SU-DHL-6 (cell line): ENCODE measurements at regions not wholly inside any gene's neighbourhood (a gene's known extent, or its start where the extent isn't known, plus 50 kb on each side); places are given as distances from the start of the nearest gene placed in this dataset.

Experiments used
- H2AFZ ChIP-seq: fragments of 200-600 bp; sonication (generic); 2 replicates; pipeline ENCODE4 v1.6.1; 2014; ENCODE audit warnings: low read depth, mild to moderate bottlenecking, moderate library complexity, mixed read lengths, antibody characterized with exemption, low read length; ENCODE audit not compliant: severe bottlenecking
- H3F3A ChIP-seq: fragments of 200-600 bp; shearing (Covaris generic); 2 replicates; pipeline ENCODE4 v1.6.0; 2016; ENCODE audit warnings: antibody characterized with exemption, mild to moderate bottlenecking; ENCODE audit not compliant: insufficient read depth
- H3K27ac ChIP-seq: fragments of 200-600 bp; sonication (generic); 2 replicates; pipeline ENCODE4 v1.5.1; 2016; ENCODE audit warnings: low read depth, mild to moderate bottlenecking, low read length, moderate library complexity, mixed read lengths
- H3K27me3 ChIP-seq: fragments of 200-600 bp; sonication (generic), shearing (Covaris generic); 2 replicates; pipeline ENCODE4 v1.6.0; 2014; ENCODE audit warnings: mild to moderate bottlenecking, low read length
- H3K36me3 ChIP-seq: fragments of 200-600 bp; sonication (generic); 2 replicates; pipeline ENCODE4 v1.6.1; 2014; ENCODE audit warnings: mild to moderate bottlenecking, low read length, mixed read lengths
- H3K4me2 ChIP-seq: fragments of 300-600, 200-600 bp; shearing (Covaris generic), sonication (generic); 2 replicates; pipeline ENCODE4 v1.6.0; 2014; ENCODE audit warnings: low read length, low read depth, mild to moderate bottlenecking; ENCODE audit not compliant: poor library complexity, severe bottlenecking
- H3K4me3 ChIP-seq: fragments of 200-600 bp; sonication (generic); 2 replicates; pipeline ENCODE4 v1.5.1; 2014; ENCODE audit warnings: antibody characterized with exemption, low read length, mild to moderate bottlenecking, mixed read lengths; ENCODE audit not compliant: insufficient read depth, poor library complexity, severe bottlenecking
- H3K79me2 ChIP-seq: fragments of 200-600 bp; sonication (generic); 2 replicates; pipeline ENCODE4 v1.6.1; 2014; ENCODE audit warnings: mild to moderate bottlenecking, low read length, moderate library complexity; ENCODE audit not compliant: insufficient read depth
- H3K9ac ChIP-seq: fragments of 200-600 bp; sonication (generic); 2 replicates; pipeline ENCODE4 v1.7.0; 2014; ENCODE audit warnings: mild to moderate bottlenecking, low read length
- H3K9me2 ChIP-seq: fragments of 200-600 bp; sonication (generic); replicated peaks from 2 replicates; pipeline ENCODE4 v1.6.1; 2014; ENCODE audit warnings: low read length; ENCODE audit not compliant: insufficient read depth
- H3K9me3 ChIP-seq: fragments of 200-600 bp; sonication (generic); 2 replicates; pipeline ENCODE4 v1.6.1; 2014; ENCODE audit warnings: low read length, mixed read lengths; ENCODE audit not compliant: insufficient read depth
- H4K20me1 ChIP-seq: fragments of 200-600 bp; sonication (generic); 2 replicates; pipeline ENCODE4 v1.6.1; 2014; ENCODE audit warnings: low read depth, mild to moderate bottlenecking, antibody characterized with exemption, low read length, moderate library complexity, mixed read lengths
- CTCF ChIP-seq: fragments of 200-600 bp; sonication (generic); IDR thresholded peaks from one replicate; pipeline ENCODE4 v1.5.1; 2017; ENCODE audit warnings: antibody characterized with exemption, mild to moderate bottlenecking, low read length, moderate library complexity; ENCODE audit not compliant: insufficient read depth, poor library complexity, severe bottlenecking
- EZH2phosphoT487 ChIP-seq: fragments of 200-600 bp; sonication (generic), shearing (Covaris generic); conservative IDR thresholded peaks from 2 replicates; pipeline ENCODE4 v1.6.1; 2018; ENCODE audit warnings: mild to moderate bottlenecking, antibody characterized with exemption, low read length, moderate library complexity, mixed read lengths

- Histone ChIP-seq H3K36me3 (no peaks in the 10 kb centered on the region), H3K27ac (no peak overlapping the region), H4K20me1 (no peaks in the 10 kb centered on the region), H3K9me3 (no peaks in the 10 kb centered on the region), H3F3A (no peaks in the 10 kb centered on the region), H3K9me2 (no peaks in the 10 kb centered on the region), H3K27me3 (no peaks in the 10 kb centered on the region), H3K9ac (no peak overlapping the region), H2AFZ (no peak overlapping the region), H3K4me3 (no peak overlapping the region), H3K4me2 (no peak overlapping the region), H3K79me2 (no peaks in the 10 kb centered on the region)
- no peak for TF ChIP-seq EZH2phosphoT487
Measured at GRCh38 chr15:66950114-66950513, 115.3 kb upstream of the SMAD3 start.

- no peaks in the 10 kb centered on the region for H4K20me1 ChIP-seq
- no peaks in the 10 kb centered on the region for H3K9me3 ChIP-seq
- no peak overlapping the region for H2AFZ ChIP-seq
- no peak overlapping the region for H3K9ac ChIP-seq
- no peak overlapping the region for H3K27ac ChIP-seq
- H3K9me2 ChIP-seq, result no peaks in the 10 kb centered on the region
- no peaks in the 10 kb centered on the region for H3F3A ChIP-seq
- no peaks in the 10 kb centered on the region for H3K36me3 ChIP-seq
- no peaks in the 10 kb centered on the region for H3K79me2 ChIP-seq
- no peak overlapping the region for H3K4me3 ChIP-seq
- TF ChIP-seq EZH2phosphoT487 (no peak), CTCF (no peak)
- H3K4me2 ChIP-seq, result no peak overlapping the region
- H3K27me3 ChIP-seq, result no peaks in the 10 kb centered on the region
Measured at GRCh38 chr15:66951531-66952320, 113.7 kb upstream of the SMAD3 start.

GRCh38 chr15:66952756-66953522 lies 112.5 kb upstream of the SMAD3 start:
- Histone ChIP-seq H3K9ac (no peak overlapping the region), H3K27ac (no peak overlapping the region), H4K20me1 (no peaks in the 10 kb centered on the region), H3K4me2 (no peak overlapping the region), H2AFZ (no peak overlapping the region), H3K4me3 (no peak overlapping the region), H3K9me3 (no peaks in the 10 kb centered on the region), H3K36me3 (no peaks in the 10 kb centered on the region), H3F3A (no peaks in the 10 kb centered on the region), H3K27me3 (no peaks in the 10 kb centered on the region), H3K79me2 (no peaks in the 10 kb centered on the region), H3K9me2 (no peaks in the 10 kb centered on the region)
- TF ChIP-seq CTCF (no peak), EZH2phosphoT487 (no peak)
